Mucosa of stomach (tissue), 1 donor: ENCODE measurements at regions not wholly inside any gene's neighbourhood (a gene's known extent, or its start where the extent isn't known, plus 50 kb on each side); places are given as distances from the start of the nearest gene placed in this dataset.
"Not testable (repeated sequence)": the region's sequence is repeated elsewhere in the genome, so short reads cannot be mapped to it uniquely, and the experiment has no call there.

ENCODE experiments used
- H3K27me3 ChIP-seq: one replicate; pipeline ENCODE4 v1.7.0; 2013; ENCODE audit warnings: mild to moderate bottlenecking, low read length; ENCODE audit not compliant: control insufficient read depth, insufficient read depth
- H3K36me3 ChIP-seq: one replicate; pipeline ENCODE4 v1.7.0; 2013; ENCODE audit warnings: low read length; ENCODE audit not compliant: control insufficient read depth, insufficient read depth
- H3K4me1 ChIP-seq: one replicate; pipeline ENCODE4 v1.7.0; 2013; ENCODE audit warnings: mild to moderate bottlenecking, low read length; ENCODE audit not compliant: control insufficient read depth, insufficient read depth
- H3K4me3 ChIP-seq: one replicate; pipeline ENCODE4 v1.7.0; 2013; ENCODE audit warnings: low read length
- H3K9ac ChIP-seq: one replicate; pipeline ENCODE4 v1.7.0; 2013; ENCODE audit warnings: mild to moderate bottlenecking, low read length, moderate library complexity
- H3K9me3 ChIP-seq: one replicate; pipeline ENCODE4 v1.7.0; 2013; ENCODE audit warnings: mild to moderate bottlenecking, low read length, moderate library complexity; ENCODE audit not compliant: control insufficient read depth
- donor health status: Pancreatic carcinoma.

DNA sequence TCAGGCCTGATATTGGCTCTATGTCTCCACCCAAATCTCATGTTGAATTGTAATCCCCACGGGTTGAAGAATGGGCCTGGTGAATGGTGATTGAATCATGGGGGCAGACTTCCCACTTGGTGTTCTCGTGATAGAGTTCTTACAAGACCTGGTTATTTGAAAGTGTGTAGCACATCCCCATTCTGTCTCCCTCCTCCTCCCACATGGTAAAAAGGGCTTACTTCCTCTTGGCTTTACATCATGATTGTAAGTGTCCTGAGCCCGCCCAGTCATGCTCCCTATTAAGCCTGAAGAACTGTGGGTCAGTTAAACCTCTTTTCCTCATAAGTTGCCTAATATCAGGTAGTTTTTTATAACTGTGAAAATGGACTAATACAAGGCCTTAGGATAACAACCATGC, 158.8 kb upstream of the ZNG1F start:
- not testable (repeated sequence) for H3K4me1 ChIP-seq, H3K9me3 ChIP-seq, H3K9ac ChIP-seq, H3K27me3 ChIP-seq, H3K4me3 ChIP-seq, H3K36me3 ChIP-seq

DNA sequence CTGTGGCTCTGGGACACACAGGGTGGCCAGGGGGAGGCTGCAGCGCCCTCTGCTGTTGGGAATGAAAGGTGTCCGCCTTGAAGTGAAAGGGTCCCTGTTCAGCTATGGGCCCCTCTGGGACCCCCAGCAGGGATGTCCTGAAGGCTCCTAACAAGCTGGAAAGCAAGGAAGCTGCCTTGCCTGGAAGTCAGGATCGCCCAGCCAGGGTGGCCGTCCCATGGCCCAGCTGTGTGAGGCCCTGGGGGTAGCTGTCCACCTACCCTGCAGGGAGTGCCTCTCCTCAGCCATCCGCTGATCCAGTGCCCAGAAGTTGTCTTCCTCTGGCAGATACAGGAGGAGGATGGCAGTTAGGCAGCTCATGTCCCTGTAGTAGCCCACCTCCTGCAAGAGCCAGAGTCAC, 143.4 kb upstream of the ZNG1F start:
- not testable (repeated sequence) for H3K4me1 ChIP-seq, H3K4me3 ChIP-seq, H3K9me3 ChIP-seq, H3K36me3 ChIP-seq, H3K27me3 ChIP-seq, H3K9ac ChIP-seq

DNA sequence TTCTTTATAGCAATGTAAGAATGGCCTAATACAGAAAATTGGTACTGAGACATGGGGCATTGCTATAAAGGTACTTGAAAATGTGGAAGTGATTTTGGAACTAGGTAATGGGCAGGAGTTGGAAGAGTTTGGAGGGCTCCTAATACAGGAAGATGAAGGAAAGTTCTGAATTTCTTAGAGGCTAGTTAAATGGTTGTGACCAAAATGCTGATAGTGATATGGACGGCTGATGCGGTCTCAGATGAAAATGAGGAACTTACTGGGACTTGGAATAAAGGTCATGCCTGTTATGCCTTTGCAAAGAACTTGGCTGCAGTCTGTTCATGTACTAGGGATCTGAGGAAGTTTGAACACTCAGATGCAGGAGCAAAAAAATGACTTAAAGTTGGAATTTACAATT, 132.2 kb upstream of the ZNG1F start:
- not testable (repeated sequence) for H3K4me1 ChIP-seq, H3K36me3 ChIP-seq, H3K9ac ChIP-seq, H3K4me3 ChIP-seq, H3K9me3 ChIP-seq, H3K27me3 ChIP-seq

DNA sequence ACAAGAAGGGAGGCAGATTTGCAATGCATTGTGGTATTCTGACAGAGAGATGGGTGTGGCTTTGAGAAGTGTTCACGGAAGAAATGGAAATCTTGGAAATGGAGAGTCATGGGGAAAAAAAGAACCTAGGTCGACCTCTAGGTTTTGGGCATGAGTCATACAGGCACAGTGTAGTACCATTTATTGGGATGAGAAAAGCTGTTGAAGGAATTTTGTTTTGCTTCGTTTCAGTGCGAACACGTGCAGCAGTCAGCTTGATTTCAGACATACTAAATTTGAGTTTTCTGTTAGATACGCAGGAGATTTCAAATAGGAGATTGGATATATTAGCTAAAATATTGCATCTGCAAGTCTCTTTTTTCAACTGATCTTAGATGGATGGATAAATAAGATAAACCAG, 119.8 kb upstream of the ZNG1F start:
- not testable (repeated sequence) for H3K27me3 ChIP-seq, H3K4me3 ChIP-seq, H3K4me1 ChIP-seq, H3K9ac ChIP-seq, H3K9me3 ChIP-seq, H3K36me3 ChIP-seq

DNA sequence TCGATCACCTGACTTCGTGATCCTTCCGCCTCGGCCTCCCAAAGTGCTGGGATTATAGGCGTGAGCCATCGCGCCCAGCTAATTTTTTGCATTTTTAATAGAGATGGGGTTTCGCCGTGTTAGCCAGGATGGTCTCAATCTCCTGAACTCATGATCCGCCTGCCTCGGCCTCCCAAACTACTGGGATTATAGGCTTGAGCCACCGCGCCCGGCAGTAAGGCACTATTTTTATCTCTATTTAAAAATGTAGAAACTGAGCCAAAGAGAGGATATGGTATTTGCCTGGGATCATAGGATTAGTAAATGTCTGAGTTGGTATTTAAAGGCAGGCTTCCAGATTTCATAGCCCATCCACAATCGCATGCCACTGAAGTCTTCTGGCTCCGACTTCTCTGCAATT, 96.6 kb upstream of the ZNG1F start:
- not testable (repeated sequence) for H3K4me3 ChIP-seq, H3K9ac ChIP-seq, H3K4me1 ChIP-seq, H3K9me3 ChIP-seq, H3K27me3 ChIP-seq, H3K36me3 ChIP-seq

DNA sequence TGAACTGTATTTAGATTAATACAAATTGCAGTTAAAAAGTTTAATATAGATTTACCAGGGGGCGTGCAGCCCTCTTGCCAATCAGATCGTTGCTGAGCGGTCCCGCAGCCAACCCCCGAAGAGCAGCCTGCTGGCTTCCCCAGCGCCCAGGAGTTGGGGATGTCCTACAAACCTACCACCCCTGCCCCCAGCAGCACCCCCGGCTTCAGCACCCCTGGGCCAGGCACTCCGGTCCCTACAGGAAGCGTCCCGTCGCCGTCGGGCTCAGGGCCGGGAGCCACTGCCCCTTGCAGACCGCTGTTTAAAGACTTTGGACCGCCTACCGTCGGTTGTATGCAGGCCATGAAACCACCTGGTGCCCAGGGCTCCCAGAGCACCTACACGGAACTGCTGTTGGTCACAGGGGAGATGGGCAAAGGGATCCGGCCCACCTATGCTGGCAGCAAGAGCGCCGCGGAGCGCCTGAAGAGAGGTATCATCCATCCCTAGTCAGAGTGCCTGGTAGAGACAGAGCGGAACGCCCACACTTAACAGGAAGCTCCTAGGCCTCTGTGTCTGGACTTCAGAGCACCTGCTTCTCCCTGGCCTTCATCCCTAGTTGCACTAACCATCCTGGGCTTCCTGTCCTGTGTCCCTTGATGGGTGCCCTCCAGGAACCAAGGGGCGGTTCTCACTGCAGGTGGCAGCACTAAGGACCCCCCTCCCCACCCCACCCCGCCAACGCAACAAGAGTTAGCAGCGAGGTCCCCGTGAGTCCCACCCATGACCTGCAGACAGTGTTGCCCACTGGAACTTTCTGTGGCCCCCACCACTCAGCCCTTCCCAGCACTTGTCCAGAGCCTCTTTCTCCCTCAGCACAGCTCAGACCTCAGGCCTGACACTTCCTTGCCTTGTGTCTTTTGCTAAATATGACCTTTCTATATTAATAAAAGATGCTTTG, 91.5 kb upstream of the ZNG1F start:
- not testable (repeated sequence) for H3K9me3 ChIP-seq, H3K36me3 ChIP-seq

DNA sequence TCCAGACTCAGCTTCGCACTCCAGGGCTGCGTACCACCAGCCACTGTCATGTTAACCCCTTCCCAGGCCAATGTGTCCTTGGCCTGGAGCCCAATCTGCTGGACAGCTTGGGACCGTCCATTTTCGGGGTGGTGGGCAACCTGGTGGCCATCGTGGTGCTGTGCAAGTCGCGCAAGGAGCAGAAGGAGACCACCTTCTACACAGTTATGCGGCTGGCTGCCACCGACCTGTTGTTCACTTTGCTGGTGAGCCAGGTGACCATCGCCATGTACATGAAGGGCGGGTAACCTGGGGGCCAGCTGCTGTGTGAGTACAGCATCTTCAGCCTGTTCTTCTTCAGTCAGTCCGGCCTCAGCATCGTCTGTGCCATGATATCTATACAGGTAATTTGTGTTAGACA, 90.3 kb upstream of the ZNG1F start:
- H3K4me3 ChIP-seq, H3K4me1 ChIP-seq, H3K9me3 ChIP-seq, H3K9ac ChIP-seq, H3K27me3 ChIP-seq, H3K36me3 ChIP-seq: not testable (repeated sequence)

More for the DNA sequence above, 91.5 kb upstream of the ZNG1F start:
- H3K9ac ChIP-seq, H3K4me3 ChIP-seq, H3K4me1 ChIP-seq, H3K27me3 ChIP-seq: not testable (repeated sequence)

DNA sequence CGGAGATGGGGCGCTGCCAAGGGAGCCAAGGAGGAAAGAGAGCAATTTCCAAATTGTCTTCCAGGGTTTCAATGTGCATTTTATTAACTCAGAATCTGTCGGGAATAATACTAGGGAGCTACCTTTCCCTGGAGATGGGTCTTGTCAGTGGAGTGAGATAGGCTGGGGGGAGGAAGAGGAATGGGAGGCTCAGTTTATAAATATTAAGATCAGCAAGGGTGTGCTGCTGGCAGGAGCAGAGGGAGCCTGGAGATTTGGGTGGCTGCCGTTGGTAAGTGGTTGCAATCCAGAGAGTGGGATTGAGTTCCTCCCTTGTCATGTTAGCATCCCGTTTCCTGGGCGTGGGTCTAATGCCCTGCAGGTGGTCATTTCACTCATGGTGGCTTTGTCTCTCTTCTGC, 89.9 kb upstream of the ZNG1F start:
- not testable (repeated sequence) for H3K9ac ChIP-seq, H3K27me3 ChIP-seq, H3K9me3 ChIP-seq, H3K36me3 ChIP-seq, H3K4me3 ChIP-seq, H3K4me1 ChIP-seq

DNA sequence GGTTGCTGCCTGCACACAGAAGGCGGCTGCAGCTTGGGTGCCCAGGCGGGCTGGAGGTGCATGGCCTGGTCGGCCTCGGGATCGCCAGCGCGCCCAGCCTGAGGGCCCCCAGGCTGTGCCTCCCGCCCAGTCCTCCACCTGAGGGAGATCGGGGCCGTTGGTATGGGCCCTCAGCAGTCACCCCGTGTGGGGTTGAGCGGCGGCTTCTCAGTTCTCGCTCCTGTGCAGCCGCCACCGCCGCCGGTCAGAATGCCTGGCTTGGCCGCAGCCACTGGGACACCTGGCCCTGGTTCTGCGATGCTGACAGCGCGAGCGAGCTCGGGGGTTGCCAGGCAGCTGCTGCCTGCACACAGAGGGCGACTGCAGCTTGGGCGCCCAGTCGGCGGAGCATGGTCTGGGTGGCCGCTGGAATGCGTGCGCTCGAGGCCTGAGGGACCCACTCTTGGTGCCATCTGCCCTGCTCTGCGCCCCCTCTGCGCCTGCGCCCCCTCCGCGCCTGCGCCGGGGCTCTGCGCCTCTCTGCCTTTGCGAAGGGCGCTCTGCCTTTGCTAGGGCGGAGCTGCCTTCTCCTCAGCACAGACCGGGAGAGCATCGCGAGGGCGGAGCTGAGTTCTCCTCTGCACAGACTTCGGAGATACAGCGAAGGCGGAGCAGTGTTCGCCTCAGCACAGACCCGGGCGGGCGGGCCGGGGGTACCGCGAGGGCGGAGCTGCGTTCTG, 84.6 kb upstream of the ZNG1F start:
- H3K9ac ChIP-seq, H3K4me3 ChIP-seq, H3K36me3 ChIP-seq, H3K27me3 ChIP-seq, H3K9me3 ChIP-seq, H3K4me1 ChIP-seq: not testable (repeated sequence)

DNA sequence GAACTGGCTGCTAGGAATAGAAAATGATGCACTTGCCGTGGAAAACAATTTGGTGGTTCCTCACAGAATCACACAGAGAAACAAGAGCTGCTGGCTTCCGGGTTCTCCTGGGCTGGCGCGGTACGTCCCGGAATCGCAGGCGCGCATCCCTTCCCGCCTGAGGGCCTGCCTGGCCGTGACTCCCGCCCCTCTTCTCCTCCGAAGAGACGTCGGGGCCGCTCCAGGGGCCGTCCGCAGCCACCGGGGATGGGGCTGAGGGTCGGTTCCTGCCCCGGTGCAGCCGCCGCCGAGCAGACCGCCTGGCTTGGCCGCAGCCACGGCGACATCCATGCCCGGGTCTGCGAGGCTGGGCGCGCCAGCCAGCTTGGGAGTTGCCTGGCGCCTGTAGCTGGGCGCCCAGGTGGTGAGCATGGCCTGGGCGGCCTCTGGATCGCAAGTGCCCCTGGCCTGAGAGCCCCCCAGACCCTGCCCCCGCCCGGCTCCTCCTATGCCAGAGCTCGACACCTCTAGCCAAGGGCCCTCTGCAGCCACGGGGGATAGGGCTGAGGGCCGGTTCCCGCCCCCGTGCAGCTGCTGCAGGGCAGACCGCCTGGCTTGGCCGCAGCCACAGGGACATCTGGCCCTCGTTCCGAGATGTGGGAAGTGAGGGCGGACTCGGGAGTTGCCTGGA, 83.9 kb upstream of the ZNG1F start:
- H3K9me3 ChIP-seq, H3K9ac ChIP-seq, H3K4me3 ChIP-seq, H3K36me3 ChIP-seq, H3K27me3 ChIP-seq, H3K4me1 ChIP-seq: not testable (repeated sequence)

DNA sequence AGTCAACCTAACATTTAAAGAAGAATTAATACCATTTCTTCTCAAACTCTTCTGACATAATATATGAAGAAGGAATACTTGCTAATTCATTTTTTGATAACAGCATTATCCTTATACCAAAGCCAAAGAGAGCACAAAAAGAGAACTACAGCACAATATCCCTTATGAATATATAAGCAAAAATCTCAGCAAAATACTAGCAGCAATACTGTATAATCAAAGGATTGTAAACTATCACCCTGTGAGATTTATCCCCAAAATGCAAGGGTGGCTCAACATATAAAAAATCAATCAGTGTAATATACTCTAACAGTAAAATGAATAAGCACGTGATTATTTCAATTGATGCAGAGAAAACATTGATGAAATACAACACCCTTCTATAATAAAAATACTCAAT, 81.9 kb upstream of the ZNG1F start:
- not testable (repeated sequence) for H3K4me3 ChIP-seq, H3K9me3 ChIP-seq, H3K36me3 ChIP-seq, H3K4me1 ChIP-seq, H3K27me3 ChIP-seq, H3K9ac ChIP-seq

DNA sequence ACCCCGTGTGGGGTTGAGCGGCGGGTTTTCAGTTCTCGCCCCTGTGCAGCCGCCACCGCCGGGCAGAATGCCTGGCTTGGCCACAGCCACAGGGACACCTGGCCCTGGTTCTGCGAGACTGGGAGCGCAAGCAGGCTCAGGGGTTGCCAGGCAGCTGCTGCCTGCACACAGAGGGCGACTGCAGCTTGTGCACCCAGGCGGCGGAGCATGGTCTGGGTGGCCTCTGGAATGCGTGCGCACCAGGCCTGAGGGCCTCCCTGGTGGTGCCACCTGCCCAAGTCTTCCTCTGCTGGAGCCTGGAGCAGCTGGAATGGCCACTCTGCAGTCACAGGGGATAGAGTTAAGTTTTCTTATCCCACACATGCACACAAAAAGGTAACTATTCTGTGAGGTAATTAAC, 80.4 kb upstream of the ZNG1F start:
- not testable (repeated sequence) for H3K27me3 ChIP-seq, H3K9ac ChIP-seq, H3K4me3 ChIP-seq

More for the DNA sequence above, 80.4 kb upstream of the ZNG1F start:
- H3K4me1 ChIP-seq, H3K36me3 ChIP-seq, H3K9me3 ChIP-seq: not testable (repeated sequence)
